Hepatocyte (in vitro differentiated cells): ENCODE measurements at regions not wholly inside any gene's neighbourhood (a gene's known extent, or its start where the extent isn't known, plus 50 kb on each side); places are given as distances from the start of the nearest gene placed in this dataset.

Source experiments
- EZH2 ChIP-seq: fragments of 200-600 bp; sonication (generic); IDR thresholded peaks from 2 replicates; pipeline ENCODE4 v1.6.1; 2016; ENCODE audit warnings: antibody characterized with exemption, mild to moderate bottlenecking, borderline replicate concordance
- EZH2phosphoT487 ChIP-seq: fragments of 200-600 bp; sonication (generic); IDR thresholded peaks from one replicate; pipeline ENCODE4 v1.6.1; 2018; ENCODE audit warnings: antibody characterized with exemption, mild to moderate bottlenecking, low read depth, moderate library complexity; ENCODE audit not compliant: unreplicated experiment, severe bottlenecking
- TF ChIP-seq, protein P1 (sequence below): fragments of 200-600 bp; sonication (generic); IDR thresholded peaks from 2 replicates; pipeline ENCODE4 v1.5.1; 2016; ENCODE audit warnings: antibody characterized with exemption, mild to moderate bottlenecking; ENCODE audit not compliant: poor library complexity

DNA sequence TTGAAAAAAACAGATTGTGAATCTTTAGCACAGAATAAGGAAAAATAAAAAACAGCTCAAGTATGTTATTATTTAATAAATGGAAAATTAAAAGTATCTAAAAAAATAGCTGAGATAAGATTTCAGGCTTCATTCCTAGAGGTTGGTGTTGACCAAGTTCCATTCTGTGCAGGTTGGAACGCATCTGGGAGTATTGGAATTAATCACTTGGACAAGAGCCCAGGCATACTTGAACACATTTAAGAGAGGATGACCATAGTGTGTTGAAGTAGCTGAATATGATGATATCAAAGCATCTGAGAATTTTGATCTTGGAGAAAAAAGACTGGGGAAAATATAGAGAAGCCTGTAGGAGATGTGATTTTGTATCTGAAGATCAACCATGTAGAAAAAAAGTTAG, 54.6 kb upstream of the VCX start:
- TF ChIP-seq, protein P1, sequence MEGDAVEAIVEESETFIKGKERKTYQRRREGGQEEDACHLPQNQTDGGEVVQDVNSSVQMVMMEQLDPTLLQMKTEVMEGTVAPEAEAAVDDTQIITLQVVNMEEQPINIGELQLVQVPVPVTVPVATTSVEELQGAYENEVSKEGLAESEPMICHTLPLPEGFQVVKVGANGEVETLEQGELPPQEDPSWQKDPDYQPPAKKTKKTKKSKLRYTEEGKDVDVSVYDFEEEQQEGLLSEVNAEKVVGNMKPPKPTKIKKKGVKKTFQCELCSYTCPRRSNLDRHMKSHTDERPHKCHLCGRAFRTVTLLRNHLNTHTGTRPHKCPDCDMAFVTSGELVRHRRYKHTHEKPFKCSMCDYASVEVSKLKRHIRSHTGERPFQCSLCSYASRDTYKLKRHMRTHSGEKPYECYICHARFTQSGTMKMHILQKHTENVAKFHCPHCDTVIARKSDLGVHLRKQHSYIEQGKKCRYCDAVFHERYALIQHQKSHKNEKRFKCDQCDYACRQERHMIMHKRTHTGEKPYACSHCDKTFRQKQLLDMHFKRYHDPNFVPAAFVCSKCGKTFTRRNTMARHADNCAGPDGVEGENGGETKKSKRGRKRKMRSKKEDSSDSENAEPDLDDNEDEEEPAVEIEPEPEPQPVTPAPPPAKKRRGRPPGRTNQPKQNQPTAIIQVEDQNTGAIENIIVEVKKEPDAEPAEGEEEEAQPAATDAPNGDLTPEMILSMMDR: no peak
- no peak for TF ChIP-seq EZH2
- TF ChIP-seq EZH2phosphoT487: no peak
